GM23338 (cell line): ENCODE measurements at regions not wholly inside any gene's neighbourhood (a gene's known extent, or its start where the extent isn't known, plus 50 kb on each side); places are given as distances from the start of the nearest gene placed in this dataset.

Experiments used
- ATAC-seq: fragments of 200-7000 bp; cut with Tn5 transposase; 3 replicates; pipeline ENCODE4 v1.9.1; 2020
- DNase-seq: peaks from one replicate; pipeline ENCODE4 v3.0.0-alpha.2; 2015; ENCODE audit warnings: low spot score
- H2AFZ ChIP-seq: fragments of 200-600 bp; sonication (generic); 2 replicates; pipeline ENCODE4 v1.8.0; 2016; ENCODE audit warnings: antibody characterized with exemption, mild to moderate bottlenecking, moderate library complexity
- H3F3A ChIP-seq: fragments of 200-600 bp; sonication (generic); replicated peaks from 2 replicates; pipeline ENCODE4 v1.8.0; 2017; ENCODE audit warnings: antibody characterized with exemption, mixed run types, low read depth
- H3K27ac ChIP-seq: fragments of 200-600 bp; sonication (generic); 2 replicates; pipeline ENCODE4 v1.6.1; 2016; ENCODE audit warnings: low read depth
- H3K27me3 ChIP-seq: fragments of 200-600 bp; sonication (generic); 2 replicates; pipeline ENCODE4 v1.8.0; 2016; ENCODE audit warnings: mild to moderate bottlenecking, mixed run types, moderate library complexity; ENCODE audit not compliant: insufficient read depth
- H3K36me3 ChIP-seq: fragments of 200-600 bp; sonication (generic); 2 replicates; pipeline ENCODE4 v1.8.0; 2016; ENCODE audit warnings: mild to moderate bottlenecking; ENCODE audit not compliant: insufficient read depth
- H3K4me1 ChIP-seq: fragments of 200-600 bp; sonication (generic); 2 replicates; pipeline ENCODE4 v1.8.0; 2016; ENCODE audit warnings: mild to moderate bottlenecking, moderate library complexity; ENCODE audit not compliant: insufficient read depth
- H3K4me2 ChIP-seq: fragments of 200-600 bp; sonication (generic); 2 replicates; pipeline ENCODE4 v1.7.1; 2017; ENCODE audit warnings: mixed run types
- H3K4me3 ChIP-seq: fragments of 200-600 bp; sonication (generic); 2 replicates; pipeline ENCODE4 v1.6.1; 2016; ENCODE audit warnings: mixed run types
- H3K79me2 ChIP-seq: fragments of 200-600 bp; sonication (generic); replicated peaks from 2 replicates; pipeline ENCODE4 v1.8.0; 2017; ENCODE audit warnings: mild to moderate bottlenecking; ENCODE audit not compliant: insufficient read depth
- H3K9me2 ChIP-seq: fragments of 200-600 bp; sonication (generic); 2 replicates; pipeline ENCODE4 v1.8.0; 2017; ENCODE audit not compliant: insufficient read depth
- H4K20me1 ChIP-seq: fragments of 200-600 bp; sonication (generic); replicated peaks from 2 replicates; pipeline ENCODE4 v1.8.0; 2017; ENCODE audit warnings: mild to moderate bottlenecking; ENCODE audit not compliant: insufficient read depth
- H3K27ac Mint-ChIP-seq: 2 replicates; pipeline ENCODE4 v1.8.0; 2020; ENCODE audit warnings: inconsistent platforms, mild to moderate bottlenecking, moderate library complexity, mixed read lengths
- H3K27me3 Mint-ChIP-seq: 3 replicates; pipeline ENCODE4 v1.8.0; 2022; ENCODE audit warnings: low read depth, mild to moderate bottlenecking, moderate library complexity, mixed read lengths, inconsistent platforms; ENCODE audit not compliant: insufficient read depth, poor library complexity
- H3K36me3 Mint-ChIP-seq: 3 replicates; pipeline ENCODE4 v1.8.0; 2021; ENCODE audit warnings: low read depth, mild to moderate bottlenecking, inconsistent platforms, moderate library complexity, mixed read lengths
- H3K4me1 Mint-ChIP-seq: 3 replicates; pipeline ENCODE4 v1.8.0; 2020; ENCODE audit warnings: mild to moderate bottlenecking, inconsistent platforms, mixed read lengths
- H3K4me3 Mint-ChIP-seq: 3 replicates; pipeline ENCODE4 v1.8.0; 2021; ENCODE audit warnings: moderate library complexity, mild to moderate bottlenecking, inconsistent platforms, mixed read lengths
- H3K9me3 Mint-ChIP-seq: 3 replicates; pipeline ENCODE4 v1.8.0; 2020; ENCODE audit warnings: moderate library complexity, mild to moderate bottlenecking, inconsistent platforms, mixed read lengths
- CREB1 ChIP-seq: fragments of 250-450 bp; sonication (Bioruptor Pico); IDR thresholded peaks from 2 replicates; pipeline ENCODE4 v1.5.0; 2020; ENCODE audit warnings: low read depth, mild to moderate bottlenecking, moderate library complexity
- EZH2 ChIP-seq: fragments of 200-600 bp; sonication (generic); IDR thresholded peaks from one replicate; pipeline ENCODE4 v1.8.0; 2017; ENCODE audit warnings: antibody characterized with exemption, mild to moderate bottlenecking, low read depth; ENCODE audit not compliant: unreplicated experiment
- EZH2phosphoT487 ChIP-seq: fragments of 200-600 bp; sonication (generic); IDR thresholded peaks from one replicate; pipeline ENCODE4 v1.8.1; 2018; ENCODE audit warnings: antibody characterized with exemption; ENCODE audit not compliant: unreplicated experiment
- JUNB ChIP-seq: IDR thresholded peaks from one replicate; pipeline ENCODE4 v1.6.1; 2016; ENCODE audit warnings: antibody characterized with exemption; ENCODE audit not compliant: unreplicated experiment
- NANOG ChIP-seq: IDR thresholded peaks from 2 replicates; pipeline ENCODE4 v1.6.1; 2016; ENCODE audit warnings: antibody characterized with exemption, borderline replicate concordance
- POLR2AphosphoS5 ChIP-seq: IDR thresholded peaks from 2 replicates; pipeline ENCODE4 v1.6.1; 2016; ENCODE audit warnings: antibody characterized with exemption, low read depth
- STAT1 ChIP-seq: IDR thresholded peaks from one replicate; pipeline ENCODE4 v1.6.1; 2016; ENCODE audit warnings: antibody characterized with exemption; ENCODE audit not compliant: unreplicated experiment
- ZNF114 ChIP-seq: fragments of 250-450 bp; sonication (Bioruptor Pico); IDR thresholded peaks from 2 replicates; pipeline ENCODE4 v1.5.0; 2020; ENCODE audit warnings: mild to moderate bottlenecking, moderate library complexity
- ZNF331 ChIP-seq: fragments of 250-450 bp; sonication (Bioruptor Pico); IDR thresholded peaks from 2 replicates; pipeline ENCODE4 v1.5.0; 2020; ENCODE audit warnings: low read depth, mild to moderate bottlenecking, moderate library complexity
- TF ChIP-seq, protein P1 (sequence below), 2 experiments: fragments of 200-600 bp in 1 of 2; sonication (generic) in 1 of 2; conservative IDR thresholded peaks; 2 replicates each; pipeline versions ENCODE4 v1.5.1 to v1.6.1; 2016 to 2017; ENCODE audit warnings: antibody characterized with exemption in 2 of 2, low read depth in 2 of 2, mild to moderate bottlenecking in 2 of 2, moderate library complexity in 1 of 2
- TF ChIP-seq, protein P2 (sequence below): IDR thresholded peaks from one replicate; pipeline ENCODE4 v1.6.1; 2018; ENCODE audit warnings: antibody characterized with exemption; ENCODE audit not compliant: unreplicated experiment
- TF ChIP-seq, protein P3 (sequence below): IDR thresholded peaks from 2 replicates; pipeline ENCODE4 v1.6.1; 2016; ENCODE audit warnings: antibody characterized with exemption
- TF ChIP-seq, protein P4 (sequence below): fragments of 250-450 bp; sonication (Bioruptor Pico); IDR thresholded peaks from 2 replicates; pipeline ENCODE4 v1.5.0; 2020; ENCODE audit warnings: mild to moderate bottlenecking, moderate library complexity

DNA sequence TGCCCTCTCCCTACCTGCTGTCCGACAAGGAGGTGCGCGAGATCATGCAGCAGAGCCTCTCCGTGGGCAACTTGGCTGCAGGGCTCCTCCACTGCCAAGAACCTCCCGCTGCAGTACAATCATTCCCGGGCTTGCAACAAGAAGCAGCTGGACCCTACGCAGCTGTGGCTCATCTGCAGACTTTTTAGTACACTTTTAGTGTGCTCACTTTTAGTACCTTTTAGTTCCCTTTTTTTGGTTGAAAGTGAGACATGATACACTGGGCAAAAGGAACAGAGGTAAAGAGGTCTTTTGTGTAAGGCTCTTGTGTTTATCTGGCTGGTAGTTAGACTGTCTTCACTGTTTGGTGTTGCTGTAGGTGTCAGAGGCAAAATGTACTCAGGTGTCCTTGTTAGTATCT, 58.1 kb upstream of the SPTLC1 start:
- Histone ChIP-seq H2AFZ (no peak overlapping the region), H4K20me1 (no peaks in the 10 kb centered on the region), H3K4me2 (no peak overlapping the region), H3K36me3 (no peaks in the 10 kb centered on the region; the same call in 1 of the 2 replicates), H3K4me1 (no peaks in the 10 kb centered on the region), H3K27me3 (no peaks in the 10 kb centered on the region), H3K4me3 (no peak overlapping the region), H3F3A (no peaks in the 10 kb centered on the region), H3K9me2 (no peaks in the 10 kb centered on the region), H3K27ac (no peak overlapping the region), H3K79me2 (no peaks in the 10 kb centered on the region)
- Mint-ChIP-seq H3K27ac (no peak overlapping the region), H3K27me3 (peaks cover 5% of the 10 kb centered on the region), H3K4me3 (no peak overlapping the region; the same call in 2 of the 3 replicates), H3K9me3 (peaks cover 8% of the 10 kb centered on the region; the same call in 1 of the 3 replicates), H3K36me3 (peaks cover 5% of the 10 kb centered on the region; the same call in 1 of the 3 replicates), H3K4me1 (no peaks in the 10 kb centered on the region; the same call in 2 of the 3 replicates)
- no peak for TF ChIP-seq CREB1 (CRISPR knock-in tag)
- no peak for TF ChIP-seq ZNF331 (CRISPR knock-in tag)
- no peak for TF ChIP-seq POLR2AphosphoS5
- no peak for TF ChIP-seq JUNB
- TF ChIP-seq, protein P1, sequence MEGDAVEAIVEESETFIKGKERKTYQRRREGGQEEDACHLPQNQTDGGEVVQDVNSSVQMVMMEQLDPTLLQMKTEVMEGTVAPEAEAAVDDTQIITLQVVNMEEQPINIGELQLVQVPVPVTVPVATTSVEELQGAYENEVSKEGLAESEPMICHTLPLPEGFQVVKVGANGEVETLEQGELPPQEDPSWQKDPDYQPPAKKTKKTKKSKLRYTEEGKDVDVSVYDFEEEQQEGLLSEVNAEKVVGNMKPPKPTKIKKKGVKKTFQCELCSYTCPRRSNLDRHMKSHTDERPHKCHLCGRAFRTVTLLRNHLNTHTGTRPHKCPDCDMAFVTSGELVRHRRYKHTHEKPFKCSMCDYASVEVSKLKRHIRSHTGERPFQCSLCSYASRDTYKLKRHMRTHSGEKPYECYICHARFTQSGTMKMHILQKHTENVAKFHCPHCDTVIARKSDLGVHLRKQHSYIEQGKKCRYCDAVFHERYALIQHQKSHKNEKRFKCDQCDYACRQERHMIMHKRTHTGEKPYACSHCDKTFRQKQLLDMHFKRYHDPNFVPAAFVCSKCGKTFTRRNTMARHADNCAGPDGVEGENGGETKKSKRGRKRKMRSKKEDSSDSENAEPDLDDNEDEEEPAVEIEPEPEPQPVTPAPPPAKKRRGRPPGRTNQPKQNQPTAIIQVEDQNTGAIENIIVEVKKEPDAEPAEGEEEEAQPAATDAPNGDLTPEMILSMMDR (conservative IDR thresholded peaks at IDR 0.05; ENCODE audit: low read depth in 2 of 2) = no peak
- no peak for TF ChIP-seq EZH2phosphoT487
- TF ChIP-seq, protein P2, sequence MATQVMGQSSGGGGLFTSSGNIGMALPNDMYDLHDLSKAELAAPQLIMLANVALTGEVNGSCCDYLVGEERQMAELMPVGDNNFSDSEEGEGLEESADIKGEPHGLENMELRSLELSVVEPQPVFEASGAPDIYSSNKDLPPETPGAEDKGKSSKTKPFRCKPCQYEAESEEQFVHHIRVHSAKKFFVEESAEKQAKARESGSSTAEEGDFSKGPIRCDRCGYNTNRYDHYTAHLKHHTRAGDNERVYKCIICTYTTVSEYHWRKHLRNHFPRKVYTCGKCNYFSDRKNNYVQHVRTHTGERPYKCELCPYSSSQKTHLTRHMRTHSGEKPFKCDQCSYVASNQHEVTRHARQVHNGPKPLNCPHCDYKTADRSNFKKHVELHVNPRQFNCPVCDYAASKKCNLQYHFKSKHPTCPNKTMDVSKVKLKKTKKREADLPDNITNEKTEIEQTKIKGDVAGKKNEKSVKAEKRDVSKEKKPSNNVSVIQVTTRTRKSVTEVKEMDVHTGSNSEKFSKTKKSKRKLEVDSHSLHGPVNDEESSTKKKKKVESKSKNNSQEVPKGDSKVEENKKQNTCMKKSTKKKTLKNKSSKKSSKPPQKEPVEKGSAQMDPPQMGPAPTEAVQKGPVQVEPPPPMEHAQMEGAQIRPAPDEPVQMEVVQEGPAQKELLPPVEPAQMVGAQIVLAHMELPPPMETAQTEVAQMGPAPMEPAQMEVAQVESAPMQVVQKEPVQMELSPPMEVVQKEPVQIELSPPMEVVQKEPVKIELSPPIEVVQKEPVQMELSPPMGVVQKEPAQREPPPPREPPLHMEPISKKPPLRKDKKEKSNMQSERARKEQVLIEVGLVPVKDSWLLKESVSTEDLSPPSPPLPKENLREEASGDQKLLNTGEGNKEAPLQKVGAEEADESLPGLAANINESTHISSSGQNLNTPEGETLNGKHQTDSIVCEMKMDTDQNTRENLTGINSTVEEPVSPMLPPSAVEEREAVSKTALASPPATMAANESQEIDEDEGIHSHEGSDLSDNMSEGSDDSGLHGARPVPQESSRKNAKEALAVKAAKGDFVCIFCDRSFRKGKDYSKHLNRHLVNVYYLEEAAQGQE = no peak
- no peak for TF ChIP-seq EZH2
- no peak for TF ChIP-seq ZNF114 (CRISPR knock-in tag)
- TF ChIP-seq, protein P3, sequence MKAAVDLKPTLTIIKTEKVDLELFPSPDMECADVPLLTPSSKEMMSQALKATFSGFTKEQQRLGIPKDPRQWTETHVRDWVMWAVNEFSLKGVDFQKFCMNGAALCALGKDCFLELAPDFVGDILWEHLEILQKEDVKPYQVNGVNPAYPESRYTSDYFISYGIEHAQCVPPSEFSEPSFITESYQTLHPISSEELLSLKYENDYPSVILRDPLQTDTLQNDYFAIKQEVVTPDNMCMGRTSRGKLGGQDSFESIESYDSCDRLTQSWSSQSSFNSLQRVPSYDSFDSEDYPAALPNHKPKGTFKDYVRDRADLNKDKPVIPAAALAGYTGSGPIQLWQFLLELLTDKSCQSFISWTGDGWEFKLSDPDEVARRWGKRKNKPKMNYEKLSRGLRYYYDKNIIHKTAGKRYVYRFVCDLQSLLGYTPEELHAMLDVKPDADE = no peak
- TF ChIP-seq, protein P4, sequence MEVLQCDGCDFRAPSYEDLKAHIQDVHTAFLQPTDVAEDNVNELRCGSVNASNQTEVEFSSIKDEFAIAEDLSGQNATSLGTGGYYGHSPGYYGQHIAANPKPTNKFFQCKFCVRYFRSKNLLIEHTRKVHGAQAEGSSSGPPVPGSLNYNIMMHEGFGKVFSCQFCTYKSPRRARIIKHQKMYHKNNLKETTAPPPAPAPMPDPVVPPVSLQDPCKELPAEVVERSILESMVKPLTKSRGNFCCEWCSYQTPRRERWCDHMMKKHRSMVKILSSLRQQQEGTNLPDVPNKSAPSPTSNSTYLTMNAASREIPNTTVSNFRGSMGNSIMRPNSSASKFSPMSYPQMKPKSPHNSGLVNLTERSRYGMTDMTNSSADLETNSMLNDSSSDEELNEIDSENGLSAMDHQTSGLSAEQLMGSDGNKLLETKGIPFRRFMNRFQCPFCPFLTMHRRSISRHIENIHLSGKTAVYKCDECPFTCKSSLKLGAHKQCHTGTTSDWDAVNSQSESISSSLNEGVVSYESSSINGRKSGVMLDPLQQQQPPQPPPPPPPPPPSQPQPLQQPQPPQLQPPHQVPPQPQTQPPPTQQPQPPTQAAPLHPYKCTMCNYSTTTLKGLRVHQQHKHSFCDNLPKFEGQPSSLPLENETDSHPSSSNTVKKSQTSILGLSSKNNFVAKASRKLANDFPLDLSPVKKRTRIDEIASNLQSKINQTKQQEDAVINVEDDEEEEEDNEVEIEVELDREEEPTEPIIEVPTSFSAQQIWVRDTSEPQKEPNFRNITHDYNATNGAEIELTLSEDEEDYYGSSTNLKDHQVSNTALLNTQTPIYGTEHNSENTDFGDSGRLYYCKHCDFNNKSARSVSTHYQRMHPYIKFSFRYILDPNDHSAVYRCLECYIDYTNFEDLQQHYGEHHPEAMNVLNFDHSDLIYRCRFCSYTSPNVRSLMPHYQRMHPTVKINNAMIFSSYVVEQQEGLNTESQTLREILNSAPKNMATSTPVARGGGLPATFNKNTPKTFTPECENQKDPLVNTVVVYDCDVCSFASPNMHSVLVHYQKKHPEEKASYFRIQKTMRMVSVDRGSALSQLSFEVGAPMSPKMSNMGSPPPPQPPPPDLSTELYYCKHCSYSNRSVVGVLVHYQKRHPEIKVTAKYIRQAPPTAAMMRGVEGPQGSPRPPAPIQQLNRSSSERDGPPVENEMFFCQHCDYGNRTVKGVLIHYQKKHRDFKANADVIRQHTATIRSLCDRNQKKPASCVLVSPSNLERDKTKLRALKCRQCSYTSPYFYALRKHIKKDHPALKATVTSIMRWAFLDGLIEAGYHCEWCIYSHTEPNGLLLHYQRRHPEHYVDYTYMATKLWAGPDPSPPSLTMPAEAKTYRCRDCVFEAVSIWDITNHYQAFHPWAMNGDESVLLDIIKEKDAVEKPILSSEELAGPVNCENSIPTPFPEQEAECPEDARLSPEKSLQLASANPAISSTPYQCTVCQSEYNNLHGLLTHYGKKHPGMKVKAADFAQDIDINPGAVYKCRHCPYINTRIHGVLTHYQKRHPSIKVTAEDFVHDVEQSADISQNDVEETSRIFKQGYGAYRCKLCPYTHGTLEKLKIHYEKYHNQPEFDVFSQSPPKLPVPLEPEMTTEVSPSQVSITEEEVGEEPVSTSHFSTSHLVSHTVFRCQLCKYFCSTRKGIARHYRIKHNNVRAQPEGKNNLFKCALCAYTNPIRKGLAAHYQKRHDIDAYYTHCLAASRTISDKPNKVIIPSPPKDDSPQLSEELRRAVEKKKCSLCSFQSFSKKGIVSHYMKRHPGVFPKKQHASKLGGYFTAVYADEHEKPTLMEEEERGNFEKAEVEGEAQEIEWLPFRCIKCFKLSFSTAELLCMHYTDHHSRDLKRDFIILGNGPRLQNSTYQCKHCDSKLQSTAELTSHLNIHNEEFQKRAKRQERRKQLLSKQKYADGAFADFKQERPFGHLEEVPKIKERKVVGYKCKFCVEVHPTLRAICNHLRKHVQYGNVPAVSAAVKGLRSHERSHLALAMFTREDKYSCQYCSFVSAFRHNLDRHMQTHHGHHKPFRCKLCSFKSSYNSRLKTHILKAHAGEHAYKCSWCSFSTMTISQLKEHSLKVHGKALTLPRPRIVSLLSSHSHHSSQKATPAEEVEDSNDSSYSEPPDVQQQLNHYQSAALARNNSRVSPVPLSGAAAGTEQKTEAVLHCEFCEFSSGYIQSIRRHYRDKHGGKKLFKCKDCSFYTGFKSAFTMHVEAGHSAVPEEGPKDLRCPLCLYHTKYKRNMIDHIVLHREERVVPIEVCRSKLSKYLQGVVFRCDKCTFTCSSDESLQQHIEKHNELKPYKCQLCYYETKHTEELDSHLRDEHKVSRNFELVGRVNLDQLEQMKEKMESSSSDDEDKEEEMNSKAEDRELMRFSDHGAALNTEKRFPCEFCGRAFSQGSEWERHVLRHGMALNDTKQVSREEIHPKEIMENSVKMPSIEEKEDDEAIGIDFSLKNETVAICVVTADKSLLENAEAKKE (CRISPR knock-in tag) = no peak
- TF ChIP-seq STAT1 = no peak
- TF ChIP-seq NANOG = no peak
- no peak for ATAC-seq
- DNase-seq = no peak
